ENCODE measurements at regions not wholly inside any gene's neighbourhood (a gene's known extent, or its start where the extent isn't known, plus 50 kb on each side); places are given as distances from the start of the nearest gene placed in this dataset.
"Not testable (repeated sequence)": the region's sequence is repeated elsewhere in the genome, so short reads cannot be mapped to it uniquely, and the experiment has no call there.

- ATAC-seq: no peak
- WGBS: 95% methylated on average over 2 of the region's 2 CpGs
- Histone ChIP-seq H3K27me3 (ENCODE audit: control insufficient read depth, insufficient read depth) (no peaks in the 10 kb centered on the region), H3K4me1 (ENCODE audit: control insufficient read depth, insufficient read depth, low read length) (no peaks in the 10 kb centered on the region), H3K4me3 (ENCODE audit: low read length) (no peak overlapping the region), H3K27ac (ENCODE audit: low read length) (no peak overlapping the region), H3K9me3 (ENCODE audit: control insufficient read depth, low read length) (no peaks in the 10 kb centered on the region)
- DNase-seq: no peak
- intact Hi-C loops (cut with DNase I): no loop called here
Observed at GRCh38 chr2:224106794-224107193, 67.7 kb upstream of the SERPINE2 start.

GRCh38 chr2:224104668-224105386, 65.7 kb upstream of the SERPINE2 start:
- H3K27me3 ChIP-seq (ENCODE audit: control insufficient read depth, insufficient read depth): no peaks in the 10 kb centered on the region
- WGBS: 91% methylated on average over 1 of the region's 1 CpG
- no peaks in the 10 kb centered on the region for H3K9me3 ChIP-seq (ENCODE audit: control insufficient read depth, low read length)
- H3K4me1 ChIP-seq (ENCODE audit: control insufficient read depth, insufficient read depth, low read length): no peaks in the 10 kb centered on the region
- no peak overlapping the region for H3K4me3 ChIP-seq (ENCODE audit: low read length)
- intact Hi-C loops (cut with DNase I): no loop called here
- DNase-seq (no peak), ATAC-seq (no peak)
- H3K27ac ChIP-seq (ENCODE audit: low read length): no peak overlapping the region

GRCh38 chr2:224103651-224104050, 64.6 kb upstream of the SERPINE2 start:
- intact Hi-C loops (cut with DNase I): no loop called here
- 82% methylated on average over 5 of the region's 5 CpGs for WGBS
- H3K27me3 ChIP-seq (ENCODE audit: control insufficient read depth, insufficient read depth): no peaks in the 10 kb centered on the region
- DNase-seq: no peak
- no peaks in the 10 kb centered on the region for H3K9me3 ChIP-seq (ENCODE audit: control insufficient read depth, low read length)
- H3K27ac ChIP-seq (ENCODE audit: low read length): no peak overlapping the region
- H3K4me3 ChIP-seq (ENCODE audit: low read length): no peak overlapping the region
- H3K4me1 ChIP-seq (ENCODE audit: control insufficient read depth, insufficient read depth, low read length): no peaks in the 10 kb centered on the region
- ATAC-seq: no peak

- Histone ChIP-seq H3K9me3 (ENCODE audit: control insufficient read depth, low read length) (no peaks in the 10 kb centered on the region), H3K27ac (ENCODE audit: low read length) (no peak overlapping the region), H3K4me3 (ENCODE audit: low read length) (no peak overlapping the region), H3K4me1 (ENCODE audit: control insufficient read depth, insufficient read depth, low read length) (no peaks in the 10 kb centered on the region), H3K27me3 (ENCODE audit: control insufficient read depth, insufficient read depth) (no peaks in the 10 kb centered on the region)
- 51% methylated on average over 1 of the region's 1 CpG for WGBS
- ATAC-seq (no peak), DNase-seq (no peak)
- intact Hi-C loops (cut with DNase I): no loop called here
Observed at GRCh38 chr2:224102991-224103390, 63.9 kb upstream of the SERPINE2 start.

- peak in 1 of 2 donors; percentile 85 for ATAC-seq
- intact Hi-C loops (cut with DNase I): no loop called here
- Histone ChIP-seq H3K4me3 (ENCODE audit: low read length) (no peak overlapping the region), H3K27me3 (ENCODE audit: control insufficient read depth, insufficient read depth) (no peaks in the 10 kb centered on the region), H3K4me1 (ENCODE audit: control insufficient read depth, insufficient read depth, low read length) (no peaks in the 10 kb centered on the region), H3K9me3 (ENCODE audit: control insufficient read depth, low read length) (no peaks in the 10 kb centered on the region), H3K27ac (ENCODE audit: low read length) (peak overlapping the region; percentile 36)
- DNase-seq: peak in 1 of 3 donors; percentile 31
- 45% methylated on average over 4 of the region's 4 CpGs for WGBS
Observed at GRCh38 chr2:224101820-224102630, 62.9 kb upstream of the SERPINE2 start.

GRCh38 chr2:224099861-224100643, 61.0 kb upstream of the SERPINE2 start:
- 65% methylated on average over 4 of the region's 4 CpGs for WGBS
- Histone ChIP-seq H3K4me1 (ENCODE audit: control insufficient read depth, insufficient read depth, low read length) (no peaks in the 10 kb centered on the region), H3K9me3 (ENCODE audit: control insufficient read depth, low read length) (no peaks in the 10 kb centered on the region), H3K27me3 (ENCODE audit: control insufficient read depth, insufficient read depth) (no peaks in the 10 kb centered on the region), H3K4me3 (ENCODE audit: low read length) (no peak overlapping the region), H3K27ac (ENCODE audit: low read length) (no peak overlapping the region)
- ATAC-seq (no peak), DNase-seq (no peak)
- intact Hi-C loops (cut with DNase I): no loop called here

GRCh38 chr2:224098481-224099230, 59.6 kb upstream of the SERPINE2 start:
- H3K27ac ChIP-seq (ENCODE audit: low read length): no peak overlapping the region
- no peak overlapping the region for H3K4me3 ChIP-seq (ENCODE audit: low read length)
- intact Hi-C loops (cut with DNase I): no loop called here
- H3K9me3 ChIP-seq (ENCODE audit: control insufficient read depth, low read length): no peaks in the 10 kb centered on the region
- H3K27me3 ChIP-seq (ENCODE audit: control insufficient read depth, insufficient read depth): no peaks in the 10 kb centered on the region
- H3K4me1 ChIP-seq (ENCODE audit: control insufficient read depth, insufficient read depth, low read length): no peaks in the 10 kb centered on the region
- 49% methylated on average over 16 of the region's 16 CpGs for WGBS
- ATAC-seq: peak in 1 of 2 donors; percentile 72
- peak; percentile 59 to 87 (median 78) for DNase-seq

GRCh38 chr2:224094413-224094812, 55.3 kb upstream of the SERPINE2 start:
- H3K9me3 ChIP-seq (ENCODE audit: control insufficient read depth, low read length): no peaks in the 10 kb centered on the region
- no peak overlapping the region for H3K4me3 ChIP-seq (ENCODE audit: low read length)
- H3K27ac ChIP-seq (ENCODE audit: low read length): no peak overlapping the region
- 94% methylated on average over 1 of the region's 1 CpG for WGBS
- H3K27me3 ChIP-seq (ENCODE audit: control insufficient read depth, insufficient read depth): no peaks in the 10 kb centered on the region
- intact Hi-C loops (cut with DNase I): no loop called here
- ATAC-seq: no peak
- no peak for DNase-seq
- H3K4me1 ChIP-seq (ENCODE audit: control insufficient read depth, insufficient read depth, low read length): no peaks in the 10 kb centered on the region

GRCh38 chr2:224091671-224092070, 52.6 kb upstream of the SERPINE2 start:
- H3K9me3 ChIP-seq (ENCODE audit: control insufficient read depth, low read length); H3K27me3 ChIP-seq (ENCODE audit: control insufficient read depth, insufficient read depth); ATAC-seq; DNase-seq; H3K27ac ChIP-seq (ENCODE audit: low read length); intact Hi-C loops (cut with DNase I); H3K4me3 ChIP-seq (ENCODE audit: low read length); H3K4me1 ChIP-seq (ENCODE audit: control insufficient read depth, insufficient read depth, low read length): not testable (repeated sequence)
- 75% methylated on average over 5 of the region's 5 CpGs for WGBS

- intact Hi-C loops (cut with DNase I); DNase-seq: not testable (repeated sequence)
- 94% methylated on average over 6 of the region's 6 CpGs for WGBS
Observed at GRCh38 chr2:224089606-224090005, 50.5 kb upstream of the SERPINE2 start.

More at GRCh38 chr2:224089606-224090005, 50.5 kb upstream of the SERPINE2 start:
- H3K4me1 ChIP-seq (ENCODE audit: control insufficient read depth, insufficient read depth, low read length); H3K9me3 ChIP-seq (ENCODE audit: control insufficient read depth, low read length); H3K27me3 ChIP-seq (ENCODE audit: control insufficient read depth, insufficient read depth); H3K27ac ChIP-seq (ENCODE audit: low read length); H3K4me3 ChIP-seq (ENCODE audit: low read length); ATAC-seq: not testable (repeated sequence)
